NCI-H82 treated with DMSO at 0.1 percent for 48 hours (cell line): ENCODE measurements at regions not wholly inside any gene's neighbourhood (a gene's known extent, or its start where the extent isn't known, plus 50 kb on each side); places are given as distances from the start of the nearest gene placed in this dataset.

Experiments used
- DNase-seq: peaks from one replicate; lab custom pipeline; 2025; ENCODE audit not compliant: unreplicated experiment; lab: John Stamatoyannopoulos, UW

GRCh38 chr6:169881976-169882375 is 130.6 kb downstream of the ERMARD start:
- no peak for DNase-seq

- no peak for DNase-seq
Observed at GRCh38 chr6:169881398-169881797, 130.0 kb downstream of the ERMARD start.

GRCh38 chr6:169880516-169880915 is 129.1 kb downstream of the ERMARD start:
- no peak for DNase-seq

GRCh38 chr6:169869301-169869700 is 117.9 kb downstream of the ERMARD start:
- DNase-seq = no peak

- no peak for DNase-seq
Observed at GRCh38 chr6:169868458-169868857, 117.0 kb downstream of the ERMARD start.

- DNase-seq = no peak
Observed at GRCh38 chr6:169867751-169868191, 116.3 kb downstream of the ERMARD start.

GRCh38 chr6:169866668-169867521 is 115.5 kb downstream of the ERMARD start:
- DNase-seq = no peak

- DNase-seq = no peak
Observed at GRCh38 chr6:169866140-169866534, 114.7 kb downstream of the ERMARD start.

GRCh38 chr6:169865346-169866139 is 114.1 kb downstream of the ERMARD start:
- no peak for DNase-seq

- DNase-seq = no peak
Observed at GRCh38 chr6:169864148-169865020, 113.0 kb downstream of the ERMARD start.

GRCh38 chr6:169863710-169864109 is 112.3 kb downstream of the ERMARD start:
- DNase-seq = no peak

GRCh38 chr6:169862892-169863525 is 111.6 kb downstream of the ERMARD start:
- DNase-seq = no peak

GRCh38 chr6:169862043-169862891 is 110.8 kb downstream of the ERMARD start:
- no peak for DNase-seq

GRCh38 chr6:169861431-169862042 is 110.1 kb downstream of the ERMARD start:
- no peak for DNase-seq

GRCh38 chr6:169859978-169860703 is 108.7 kb downstream of the ERMARD start:
- no peak for DNase-seq

- no peak for DNase-seq
Observed at GRCh38 chr6:169859401-169859977, 108.1 kb downstream of the ERMARD start.

- DNase-seq = no peak
Observed at GRCh38 chr6:169858935-169859351, 107.5 kb downstream of the ERMARD start.

- no peak for DNase-seq
Observed at GRCh38 chr6:169858293-169858934, 107.0 kb downstream of the ERMARD start.
